HL-60/S4 treated with retinoic acid at 250 ng/mL for 4 days and 3 days (cell line): ENCODE measurements at regions not wholly inside any gene's neighbourhood (a gene's known extent, or its start where the extent isn't known, plus 50 kb on each side); places are given as distances from the start of the nearest gene placed in this dataset.

Experiments used
- in situ Hi-C: fragments of 300-500 bp; cut with MboI; formaldehyde crosslinking; loops from 2 replicates; pipeline ENCODE4 v1.7.0; 2022; ENCODE audit warnings: low sequenced_read_pairs

DNA sequence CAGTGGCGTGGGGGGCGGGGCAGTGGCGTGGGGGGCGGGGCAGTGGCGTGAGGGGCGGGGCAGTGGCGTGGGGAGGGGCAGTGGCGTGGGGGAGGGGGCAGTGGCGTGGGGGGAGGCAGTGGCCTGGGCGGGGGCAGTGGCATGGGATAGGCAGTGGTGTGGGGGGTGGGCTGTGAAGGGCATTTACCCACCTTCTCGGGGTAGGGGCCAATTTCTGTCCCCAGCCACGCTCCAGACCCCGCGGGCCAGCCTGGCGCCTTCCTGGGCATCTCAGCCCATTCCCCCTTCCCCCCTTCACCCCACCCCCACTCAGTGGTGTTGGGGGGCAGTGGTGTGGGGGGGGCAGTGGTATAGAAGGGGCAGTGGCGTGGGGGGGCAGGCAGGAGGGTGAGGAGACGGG, 92.7 kb downstream of the LITAF start:
- in situ Hi-C loops, result no loop called here

DNA sequence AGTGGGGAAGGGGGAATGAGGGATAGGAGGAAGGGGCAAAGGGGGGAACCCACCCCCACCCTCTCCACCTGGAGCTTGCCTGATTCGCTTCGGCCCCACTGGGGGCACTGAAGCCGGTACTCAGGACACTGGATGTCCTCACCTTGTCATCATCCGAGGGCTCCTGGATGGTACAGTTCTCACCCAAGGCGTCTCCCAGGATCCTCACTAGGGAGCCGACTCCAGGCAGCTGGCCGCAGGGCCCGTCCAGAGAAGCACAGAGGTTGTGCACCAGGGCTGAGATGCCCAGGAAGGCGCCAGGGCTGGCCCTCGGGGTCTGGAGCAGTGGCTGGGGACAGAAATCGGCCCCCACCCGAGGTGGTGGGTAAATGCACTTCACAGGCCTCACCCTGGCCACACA, 92.3 kb downstream of the LITAF start:
- in situ Hi-C loops, result no loop called here

DNA sequence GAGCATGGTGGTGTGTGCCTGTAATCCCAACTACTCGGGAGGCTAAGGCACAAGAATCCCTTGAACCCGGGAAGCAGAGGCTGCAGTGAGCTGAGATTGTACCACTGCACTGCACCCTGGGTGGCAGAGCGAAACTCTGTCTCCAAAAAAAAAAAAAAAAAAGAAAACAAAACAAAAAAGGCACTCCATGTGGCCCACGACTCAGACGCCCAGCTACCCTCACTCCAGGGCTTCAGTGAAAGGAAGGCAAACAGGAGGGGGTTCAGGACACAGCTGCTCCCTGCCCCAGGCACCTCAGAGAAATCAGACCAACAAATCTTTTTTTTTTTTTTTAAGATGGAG, 91.7 kb downstream of the LITAF start:
- in situ Hi-C loops, result no loop called here
